K562 (cell line): ENCODE measurements at regions not wholly inside any gene's neighbourhood (a gene's known extent, or its start where the extent isn't known, plus 50 kb on each side); places are given as distances from the start of the nearest gene placed in this dataset.

ENCODE experiments used
- ATAC-seq: fragments of 200-7000 bp; cut with Tn5 transposase; 3 replicates; pipeline ENCODE4 v1.9.1; 2020; ENCODE audit warnings: moderate library complexity
- BruUV-seq: library from RNA; stranded (reverse); fragments of 400-500 nt; replicated peaks from 2 replicates; lab custom pipeline; 2021; lab: Mats Ljungman, UMichigan
- CTCF ChIA-PET: fragments of 300-600 bp; formaldehyde crosslinking; extraction: SDS; loops from one replicate; lab custom pipeline; 2021; ENCODE audit warnings: low intra/inter-chr PET ratio; lab: Yijun Ruan, JAX
- POLR2A ChIA-PET: fragments of 300-600, 350-650 bp; sonication (Branson Sonifier 250); formaldehyde crosslinking; extraction: SDS; loops from one replicate; lab custom pipeline; 2021; ENCODE audit warnings: antibody characterized with exemption, inconsistent platforms; lab: Yijun Ruan, JAX
- DNase-seq, 4 experiments: peaks; one replicate each; pipeline versions ENCODE4 v3.0.0 to v3.0.0-alpha.2; 2011 to 2018; ENCODE audit warnings: low spot score in 3 of 4, mixed read lengths in 3 of 4; ENCODE audit errors: extremely low read depth in 1 of 4
- FAIRE-seq: peaks from 2 replicates; lab custom pipeline; 2011; peaks lifted over from hg19 to GRCh38; lab: Jason Lieb, UNC
- H2AFZ ChIP-seq: 2 replicates; pipeline ENCODE4 v1.6.0; 2011; ENCODE audit warnings: low read depth, low read length, control low read depth, inconsistent platforms
- H3K27ac ChIP-seq: fragments of 200-600 bp; 3 replicates; pipeline ENCODE4 v1.8.0; 2011; ENCODE audit warnings: low read depth, mild to moderate bottlenecking, control low read depth, inconsistent platforms, low read length, moderate library complexity, mixed read lengths; ENCODE audit errors: extremely low read depth
- H3K27me3 ChIP-seq, 2 experiments: fragments of 300-600 bp in 1 of 2; 2 replicates in 1 of 2; 3 replicates in 1 of 2; pipeline versions ENCODE4 v1.6.0 to v1.8.0; 2011; ENCODE audit warnings: inconsistent platforms in 2 of 2, low read length in 2 of 2, mild to moderate bottlenecking in 1 of 2, mixed read lengths in 1 of 2, moderate library complexity in 1 of 2; ENCODE audit not compliant: control insufficient read depth in 2 of 2, insufficient read depth in 2 of 2
- H3K36me3 ChIP-seq: fragments of 300-600 bp; 3 replicates; pipeline ENCODE4 v1.8.0; 2011; ENCODE audit warnings: mild to moderate bottlenecking, low read length, inconsistent platforms; ENCODE audit not compliant: control insufficient read depth, insufficient read depth
- H3K4me1 ChIP-seq, 2 experiments: fragments of 200-600 bp in 1 of 2; replicated peaks in 1 of 2; 2 replicates in 1 of 2; 3 replicates in 1 of 2; pipeline versions ENCODE4 v1.5.1 to v1.8.0; 2011; ENCODE audit warnings: inconsistent platforms in 2 of 2, low read length in 2 of 2, mild to moderate bottlenecking in 1 of 2, mixed read lengths in 1 of 2, moderate library complexity in 1 of 2; ENCODE audit not compliant: control insufficient read depth in 2 of 2, insufficient read depth in 2 of 2
- H3K4me2 ChIP-seq: 2 replicates; pipeline ENCODE4 v1.6.1; 2011; ENCODE audit warnings: low read length, control low read depth, inconsistent platforms, mixed read lengths; ENCODE audit not compliant: insufficient read depth
- H3K4me3 ChIP-seq: fragments of 200-600 bp; sonication (generic), shearing (Covaris generic); 2 replicates; pipeline ENCODE4 v1.5.1; 2016; ENCODE audit warnings: control low read depth, inconsistent platforms
- H3K79me2 ChIP-seq: fragments of 200-600 bp; 3 replicates; pipeline ENCODE4 v1.8.0; 2011; ENCODE audit warnings: low read length, inconsistent platforms; ENCODE audit not compliant: control insufficient read depth, insufficient read depth
- H3K9ac ChIP-seq, 2 experiments: 2 replicates each; pipeline versions ENCODE4 v1.6.0 to v1.6.1; 2011; ENCODE audit warnings: low read depth in 2 of 2, low read length in 2 of 2, control low read depth in 1 of 2, inconsistent platforms in 1 of 2, mild to moderate bottlenecking in 1 of 2, mixed read lengths in 1 of 2; ENCODE audit not compliant: insufficient read depth in 1 of 2
- H3K9me1 ChIP-seq: one replicate; pipeline ENCODE4 v1.6.0; 2011; ENCODE audit warnings: inconsistent platforms, mild to moderate bottlenecking, low read length, moderate library complexity; ENCODE audit not compliant: control insufficient read depth, insufficient read depth
- H3K9me3 ChIP-seq: replicated peaks from 2 replicates; pipeline ENCODE4 v1.5.1; 2011; ENCODE audit warnings: low read depth, low read length, inconsistent platforms; ENCODE audit not compliant: control insufficient read depth, insufficient read depth
- H4K20me1 ChIP-seq: replicated peaks from 2 replicates; pipeline ENCODE4 v1.6.1; 2011; ENCODE audit warnings: low read length, inconsistent platforms, mixed read lengths; ENCODE audit not compliant: control insufficient read depth, insufficient read depth
- HDAC8 ChIP-seq: fragments of 450-650 bp; IDR thresholded peaks from 2 replicates; pipeline ENCODE4 v1.6.1; 2016; ENCODE audit warnings: mild to moderate bottlenecking, missing genetic modification characterization, moderate library complexity, missing compliant biosample characterization
- MAZ ChIP-seq, 2 experiments: fragments of 450-650 bp in 1 of 2; sonication (generic) in 1 of 2; formaldehyde crosslinking; IDR thresholded peaks in 1 of 2; conservative IDR thresholded peaks in 1 of 2; 2 replicates each; pipeline versions ENCODE4 v1.4.0 to v1.5.0; 2020; ENCODE audit warnings: mild to moderate bottlenecking in 1 of 2, missing genetic modification reagents in 1 of 2
- NR2C2 ChIP-seq, 2 experiments: fragments of 200-800 bp in 1 of 2; sonication (Bioruptor generic) in 1 of 2; sonication (generic) in 1 of 2; formaldehyde crosslinking in 1 of 2; IDR thresholded peaks; 2 replicates each; pipeline versions ENCODE4 v1.6.1 to v1.8.0; 2016 to 2022; ENCODE audit warnings: mild to moderate bottlenecking in 1 of 2, missing compliant biosample characterization in 1 of 2, missing genetic modification characterization in 1 of 2, missing genetic modification reagents in 1 of 2
- SP2 ChIP-seq: IDR thresholded peaks from 2 replicates; pipeline ENCODE4 v1.6.1; 2011; ENCODE audit warnings: mild to moderate bottlenecking, low read depth, low read length, moderate library complexity; ENCODE audit not compliant: poor library complexity, severe bottlenecking; ENCODE audit errors: extremely low read depth
- ZNF24 ChIP-seq: fragments of 450-650 bp; IDR thresholded peaks from 2 replicates; pipeline ENCODE4 v1.6.1; 2016
- whole genome bisulfite sequencing: fragments of 100-300 bp; shearing (Covaris generic); methylation state at CpG from one replicate; pipeline ENCODE4 v1.1.6; 2016; ENCODE audit warnings: low coverage, mixed read lengths; ENCODE audit not compliant: insufficient coverage; ENCODE audit errors: missing lambda C conversion rate; 5-methylcytosine and 5-hydroxymethylcytosine counted together
- in situ Hi-C: fragments of 300-500 bp; cut with MboI; formaldehyde crosslinking; loops from 4 replicates; pipeline ENCODE4 v1.15.0; 2018; ENCODE audit warnings: inconsistent platforms, mixed read lengths
- intact Hi-C: fragments of 100-400 bp; cut with micrococcal nuclease; formaldehyde crosslinking; loops from 2 replicates; pipeline ENCODE4 v1.14.2; 2022
- TF ChIP-seq, protein P1 (sequence below): fragments of 250-450 bp; sonication (Bioruptor Pico); IDR thresholded peaks from 2 replicates; pipeline ENCODE4 v1.9.0; 2021; ENCODE audit warnings: mild to moderate bottlenecking, inconsistent platforms

DNA sequence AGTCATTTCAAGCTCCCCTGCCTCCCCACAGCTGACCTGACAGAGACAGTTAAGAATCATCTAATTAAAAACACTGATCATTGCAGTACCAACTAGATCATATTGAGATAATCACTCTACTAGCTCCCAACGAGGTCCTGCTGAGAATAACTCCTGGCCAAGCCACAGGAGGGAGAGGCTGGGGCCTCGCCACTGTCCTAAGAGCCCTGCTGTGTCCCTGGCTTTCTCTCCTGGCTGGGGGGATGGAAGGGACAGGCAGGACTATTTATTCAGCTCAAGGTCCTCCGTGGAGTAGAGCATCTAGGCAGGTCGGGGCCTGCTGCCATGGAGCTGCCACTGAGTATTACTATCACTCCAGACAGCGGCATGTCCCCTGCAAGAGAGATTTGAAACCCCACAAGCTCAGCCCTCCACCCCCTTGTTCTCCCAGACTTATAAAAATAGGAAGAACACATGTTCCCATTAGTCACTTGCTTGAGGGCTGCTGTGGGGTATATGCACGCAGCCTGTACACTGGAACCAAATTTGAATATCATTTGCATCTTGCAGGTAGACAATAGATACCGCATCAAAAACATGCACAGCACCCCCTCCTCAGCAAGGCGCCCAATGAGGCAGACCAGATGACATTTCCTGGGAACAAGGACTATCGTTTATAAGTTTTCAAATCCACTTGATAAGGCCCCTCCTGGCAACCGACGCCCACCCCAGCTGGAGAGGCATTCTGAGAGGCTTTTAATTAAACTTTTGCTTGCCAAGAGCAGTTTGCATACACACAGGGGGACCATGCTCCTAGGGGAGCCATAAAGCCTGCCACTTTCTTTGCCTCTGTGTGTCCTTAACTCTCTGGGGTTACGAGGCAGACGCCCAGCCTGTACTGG, 385.2 kb upstream of the ZFHX3 start:
- Histone ChIP-seq H2AFZ (no peak overlapping the region), H3K27ac (no peak overlapping the region), H3K4me2 (no peak overlapping the region), H3K9me1 (no peaks in the 10 kb centered on the region), H3K9ac (no peak overlapping the region; a peak in 1 of 4 replicates), H3K9me3 (no peaks in the 10 kb centered on the region), H3K4me3 (no peak overlapping the region), H3K27me3 (no peaks in the 10 kb centered on the region; a peak in 2 of 5 replicates), H3K4me1 (no peaks in the 10 kb centered on the region), H4K20me1 (no peaks in the 10 kb centered on the region), H3K36me3 (no peaks in the 10 kb centered on the region), H3K79me2 (no peaks in the 10 kb centered on the region)
- WGBS, result 0% methylated on average over 13 of the region's 13 CpGs
- no peak for DNase-seq
- intact Hi-C loops, result no loop called here
- ChIA-PET POLR2A (interaction anchor here (0.8 kb wide), 1 partner anchor 111 kb away, joined by 3 read pairs; no protein-coding TSS in a partner anchor), CTCF (no interaction called here)
- ATAC-seq, result no peak
- no peak for TF ChIP-seq HDAC8 (tag)
- TF ChIP-seq MAZ (CRISPR knock-in tag; conservative IDR thresholded peaks at IDR 0.05 in 1 of 2, IDR thresholded peaks at IDR 0.05 in 1 of 2), result no peak
- TF ChIP-seq SP2, result no peak
- TF ChIP-seq, protein P1, sequence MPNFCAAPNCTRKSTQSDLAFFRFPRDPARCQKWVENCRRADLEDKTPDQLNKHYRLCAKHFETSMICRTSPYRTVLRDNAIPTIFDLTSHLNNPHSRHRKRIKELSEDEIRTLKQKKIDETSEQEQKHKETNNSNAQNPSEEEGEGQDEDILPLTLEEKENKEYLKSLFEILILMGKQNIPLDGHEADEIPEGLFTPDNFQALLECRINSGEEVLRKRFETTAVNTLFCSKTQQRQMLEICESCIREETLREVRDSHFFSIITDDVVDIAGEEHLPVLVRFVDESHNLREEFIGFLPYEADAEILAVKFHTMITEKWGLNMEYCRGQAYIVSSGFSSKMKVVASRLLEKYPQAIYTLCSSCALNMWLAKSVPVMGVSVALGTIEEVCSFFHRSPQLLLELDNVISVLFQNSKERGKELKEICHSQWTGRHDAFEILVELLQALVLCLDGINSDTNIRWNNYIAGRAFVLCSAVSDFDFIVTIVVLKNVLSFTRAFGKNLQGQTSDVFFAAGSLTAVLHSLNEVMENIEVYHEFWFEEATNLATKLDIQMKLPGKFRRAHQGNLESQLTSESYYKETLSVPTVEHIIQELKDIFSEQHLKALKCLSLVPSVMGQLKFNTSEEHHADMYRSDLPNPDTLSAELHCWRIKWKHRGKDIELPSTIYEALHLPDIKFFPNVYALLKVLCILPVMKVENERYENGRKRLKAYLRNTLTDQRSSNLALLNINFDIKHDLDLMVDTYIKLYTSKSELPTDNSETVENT, result no peak
- no peak for TF ChIP-seq ZNF24
- no peak for TF ChIP-seq NR2C2 (CRISPR knock-in tag; IDR thresholded peaks at IDR 0.05)
- no peak for TF ChIP-seq NR2C2 (tag; IDR thresholded peaks at IDR 0.05)
- FAIRE-seq, result no peak
- in situ Hi-C loops, result no loop called here
- BruUV-seq, result no TSS peak
